ENCODE measurements at regions not wholly inside any gene's neighbourhood (a gene's known extent, or its start where the extent isn't known, plus 50 kb on each side); places are given as distances from the start of the nearest gene placed in this dataset.

- intact Hi-C loops (cut with DNase I) = no loop called here
Measured at GRCh38 chr13:47142105-47142504, 245.3 kb upstream of the HTR2A start.

DNA sequence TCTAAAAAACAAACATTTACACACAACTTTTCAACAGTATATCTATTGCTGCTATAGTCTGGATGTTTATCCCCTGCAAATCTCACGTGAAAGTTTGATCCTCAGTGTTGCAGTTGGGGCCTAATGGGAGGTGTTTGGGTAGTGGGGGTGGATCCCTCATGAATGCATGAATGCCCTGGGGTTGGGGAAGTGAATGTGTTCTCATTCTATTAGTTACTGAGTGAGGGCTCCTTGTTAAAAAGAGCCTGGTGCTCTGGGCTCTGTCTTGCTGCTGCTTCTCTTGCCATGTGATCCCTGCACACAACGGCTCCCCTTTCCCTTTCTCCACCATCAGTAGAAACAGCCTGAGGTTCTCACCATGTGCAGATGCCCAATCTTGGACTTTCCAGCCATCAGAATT is 242.7 kb upstream of the HTR2A start:
- intact Hi-C loops (cut with DNase I) = no loop called here
- Histone ChIP-seq H3K9me3 (no peaks in the 10 kb centered on the region), H3K27me3 (no peaks in the 10 kb centered on the region), H3K4me3 (no peak overlapping the region), H3K27ac (no peak overlapping the region), H3K4me1 (no peaks in the 10 kb centered on the region), H3K36me3 (no peaks in the 10 kb centered on the region)
- DNase-seq = no peak
- TF ChIP-seq POLR2A (IDR thresholded peaks at IDR 0.05) (no peak), CTCF (IDR thresholded peaks at IDR 0.05) (no peak)
- WGBS, 2 donors = 46 to 70% methylated on average over 2 of the region's 2 CpGs

More at GRCh38 chr13:47142105-47142504, 245.3 kb upstream of the HTR2A start:
- Histone ChIP-seq H3K27me3 (no peaks in the 10 kb centered on the region), H3K9me3 (no peaks in the 10 kb centered on the region), H3K27ac (no peak overlapping the region), H3K4me1 (no peaks in the 10 kb centered on the region), H3K4me3 (no peak overlapping the region), H3K36me3 (no peaks in the 10 kb centered on the region)
- 63 to 66% methylated on average over 2 of the region's 2 CpGs for WGBS, 2 donors
- TF ChIP-seq CTCF (IDR thresholded peaks at IDR 0.05) (no peak), POLR2A (IDR thresholded peaks at IDR 0.05) (no peak)
- no peak for DNase-seq

DNA sequence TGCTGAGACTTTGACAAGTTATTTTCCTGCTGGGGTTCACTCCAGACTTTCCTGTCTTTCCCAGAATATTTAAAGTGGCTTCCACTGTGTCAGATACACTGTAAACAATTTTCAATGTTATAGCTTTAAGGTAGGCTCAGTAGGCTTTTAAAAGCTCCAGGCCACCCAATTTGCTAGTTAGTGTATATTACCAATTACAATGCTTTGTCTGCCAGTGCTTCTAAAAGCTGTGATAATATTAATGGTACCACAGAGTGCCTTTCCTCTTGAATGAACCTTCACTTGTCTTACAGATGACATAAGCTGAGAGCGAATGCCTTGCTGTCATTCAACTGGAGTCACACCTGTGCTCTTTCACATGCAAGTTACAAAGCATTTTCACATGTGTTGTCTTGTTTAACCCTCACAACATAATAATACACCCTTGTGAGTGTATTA is 239.7 kb upstream of the HTR2A start:
- no peaks in the 10 kb centered on the region for H3K27me3 ChIP-seq
- no peaks in the 10 kb centered on the region for H3K36me3 ChIP-seq
- 71 to 100% methylated on average over 1 of the region's 1 CpG for WGBS, 2 donors
- intact Hi-C loops (cut with DNase I) = no loop called here
- H3K4me3 ChIP-seq = no peak overlapping the region
- TF ChIP-seq CTCF (IDR thresholded peaks at IDR 0.05) = no peak
- TF ChIP-seq POLR2A (IDR thresholded peaks at IDR 0.05) = no peak
- no peaks in the 10 kb centered on the region for H3K4me1 ChIP-seq
- DNase-seq = no peak
- H3K27ac ChIP-seq = no peak overlapping the region
- H3K9me3 ChIP-seq = no peaks in the 10 kb centered on the region

DNA sequence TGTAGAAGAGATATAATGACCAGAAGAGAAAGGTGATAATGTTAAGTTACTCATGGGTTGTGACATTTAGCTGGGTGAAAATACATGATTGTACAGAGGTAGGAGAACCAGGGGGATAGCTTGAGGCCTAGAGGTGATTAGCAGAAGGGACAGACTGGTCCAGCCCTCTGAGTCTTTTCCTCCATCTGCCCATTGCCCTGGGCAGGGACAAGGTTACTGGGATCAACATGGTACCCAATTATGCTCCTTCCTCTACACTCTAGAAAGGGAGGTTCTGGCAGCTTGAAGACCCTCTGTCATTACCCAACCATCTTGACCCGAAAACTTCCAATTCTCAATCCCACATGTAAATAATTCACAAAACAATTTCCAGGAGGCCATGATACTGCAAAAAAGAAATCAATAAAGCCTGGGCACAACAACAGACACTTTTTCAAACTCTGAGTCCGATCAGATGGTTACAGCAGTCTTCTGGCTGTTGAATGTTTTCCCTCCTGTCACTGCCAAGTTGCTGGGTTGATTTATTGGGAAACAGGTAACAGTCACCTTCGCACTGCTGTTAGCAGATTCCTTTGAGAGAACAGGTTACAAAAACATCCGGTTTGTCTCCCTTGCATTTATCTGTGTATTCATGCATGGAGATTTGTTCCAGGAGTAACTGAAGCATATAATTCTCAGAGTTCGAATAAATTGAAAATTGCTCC is 239.1 kb upstream of the HTR2A start:
- 55 to 71% methylated on average over 5 of the region's 5 CpGs for WGBS, 2 donors
- DNase-seq = no peak
- intact Hi-C loops (cut with DNase I) = no loop called here
- no peak for TF ChIP-seq POLR2A (IDR thresholded peaks at IDR 0.05)
- TF ChIP-seq CTCF (IDR thresholded peaks at IDR 0.05) = no peak
- no peaks in the 10 kb centered on the region for H3K4me1 ChIP-seq
- H3K27me3 ChIP-seq = no peaks in the 10 kb centered on the region
- H3K9me3 ChIP-seq = no peaks in the 10 kb centered on the region
- H3K4me3 ChIP-seq = no peak overlapping the region
- no peak overlapping the region for H3K27ac ChIP-seq
- H3K36me3 ChIP-seq = no peaks in the 10 kb centered on the region

GRCh38 chr13:47134939-47135489 is 238.2 kb upstream of the HTR2A start:
- Histone ChIP-seq H3K9me3 (no peaks in the 10 kb centered on the region), H3K27ac (no peak overlapping the region), H3K36me3 (no peaks in the 10 kb centered on the region), H3K4me1 (no peaks in the 10 kb centered on the region), H3K4me3 (no peak overlapping the region), H3K27me3 (peaks cover 0 to 5% (median 0%) of the 10 kb centered on the region in 4 donors)
- TF ChIP-seq POLR2A (IDR thresholded peaks at IDR 0.05) (no peak), CTCF (IDR thresholded peaks at IDR 0.05) (no peak)
- DNase-seq = no peak
- intact Hi-C loops (cut with DNase I) = no loop called here
- 71 to 80% methylated on average over 8 to 9 of the region's 9 CpGs for WGBS, 2 donors
